Lung microvascular endothelial cell (primary cell): ENCODE measurements at regions not wholly inside any gene's neighbourhood (a gene's known extent, or its start where the extent isn't known, plus 50 kb on each side); places are given as distances from the start of the nearest gene placed in this dataset.

Experiments
- DNase-seq, 2 donors: peaks; one replicate each; pipeline versions ENCODE4 v3.0.0 to v3.0.0-alpha.2; 2010; ENCODE audit warnings: low read depth in 2 of 2

DNA sequence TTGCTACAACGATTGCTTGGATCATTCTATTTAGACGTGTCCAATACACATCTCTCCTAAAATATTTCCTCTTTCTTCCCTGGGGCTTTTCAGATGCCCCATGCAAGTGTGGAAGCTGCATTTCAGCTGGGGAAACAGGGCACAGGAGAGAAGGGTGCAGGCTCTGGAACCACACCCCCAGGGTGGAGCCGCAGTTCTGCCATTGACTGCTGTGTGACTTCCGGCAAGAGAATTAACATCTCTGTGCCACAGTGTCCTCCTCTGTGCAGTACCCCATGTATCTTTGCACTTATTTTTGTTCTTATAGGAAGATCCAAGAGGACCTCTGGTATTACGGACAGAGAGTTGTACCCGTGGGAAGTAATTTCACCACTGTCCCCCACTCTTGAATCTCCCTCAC is 405.3 kb upstream of the EEF2KMT start:
- no peak for DNase-seq

DNA sequence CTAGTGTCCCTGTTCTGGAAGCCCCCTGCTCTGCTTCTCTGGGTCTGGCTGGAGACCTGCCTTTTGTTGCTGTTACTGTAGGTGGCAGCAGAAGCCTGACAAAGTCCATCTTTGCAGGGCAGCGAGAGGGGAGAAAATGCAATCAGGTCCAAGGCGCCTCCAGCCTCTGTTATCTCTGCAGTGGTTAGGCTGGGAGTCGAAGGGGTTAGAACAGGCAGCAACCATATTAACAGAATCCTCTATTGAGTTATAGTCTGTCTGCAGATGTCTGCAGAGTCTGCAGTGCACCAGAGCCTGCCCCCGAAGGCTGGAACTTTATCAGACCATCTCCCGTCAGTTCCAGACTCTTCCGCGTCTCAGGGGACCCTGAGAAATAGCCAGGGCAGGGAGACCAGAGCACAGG is 404.9 kb upstream of the EEF2KMT start:
- DNase-seq, result no peak

DNA sequence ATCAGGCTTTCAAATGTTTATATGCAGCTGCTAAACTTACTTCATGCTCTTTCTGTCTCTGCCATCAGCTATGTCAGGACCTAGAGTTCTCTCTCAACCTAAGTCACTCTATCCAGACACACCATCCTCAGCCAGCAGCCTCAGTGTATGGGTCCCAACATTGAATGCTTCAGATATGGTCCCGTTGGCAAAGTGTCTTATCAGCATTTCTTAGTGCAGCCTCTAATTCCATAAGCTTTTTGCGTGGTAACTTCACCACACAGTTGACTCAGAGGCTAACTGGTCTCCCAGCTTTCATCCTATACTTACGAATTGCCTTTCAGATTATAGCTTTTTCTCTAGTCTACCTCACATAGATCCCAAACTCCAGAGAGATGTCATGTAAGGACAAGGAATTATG is 402.9 kb upstream of the EEF2KMT start:
- DNase-seq, result no peak

DNA sequence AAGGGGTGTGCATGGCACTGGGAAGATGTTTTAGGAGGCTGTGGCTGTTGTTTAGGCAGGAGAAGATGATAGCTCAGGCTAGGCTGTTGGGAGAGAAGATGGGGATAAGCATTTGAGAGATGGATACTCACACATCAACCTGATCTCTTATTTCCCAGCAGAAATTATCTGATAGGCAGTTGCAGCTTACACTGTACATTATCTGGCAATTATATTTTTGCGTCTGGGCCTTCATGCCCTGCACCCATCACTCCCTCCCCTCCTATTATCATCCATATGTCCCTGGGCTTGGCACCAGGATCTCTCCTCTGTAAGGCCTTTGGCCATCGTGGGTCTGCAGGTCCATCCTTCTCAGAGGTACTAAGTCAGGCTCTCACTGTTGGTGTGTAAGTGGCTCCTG is 401.0 kb upstream of the EEF2KMT start:
- DNase-seq, result no peak

DNA sequence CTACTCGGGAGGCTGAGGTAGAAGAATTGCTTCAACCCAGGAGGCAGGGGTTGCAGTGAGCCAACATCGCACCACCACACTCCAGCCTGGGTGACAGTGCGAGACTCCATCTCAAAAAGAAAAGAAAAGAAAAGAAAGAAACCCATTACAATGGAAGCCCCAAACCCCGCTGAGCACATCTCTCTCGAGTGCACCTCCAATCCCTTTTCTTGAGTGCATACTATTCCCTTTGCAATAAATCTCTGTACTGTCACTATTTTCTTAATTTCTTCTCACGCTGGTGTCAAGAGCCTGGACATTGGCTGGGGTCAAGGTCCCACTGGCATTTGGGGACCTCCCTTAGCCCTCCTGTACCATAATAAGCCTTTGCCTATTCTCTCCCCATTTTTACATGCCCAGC is 398.4 kb upstream of the EEF2KMT start:
- DNase-seq, result no peak

DNA sequence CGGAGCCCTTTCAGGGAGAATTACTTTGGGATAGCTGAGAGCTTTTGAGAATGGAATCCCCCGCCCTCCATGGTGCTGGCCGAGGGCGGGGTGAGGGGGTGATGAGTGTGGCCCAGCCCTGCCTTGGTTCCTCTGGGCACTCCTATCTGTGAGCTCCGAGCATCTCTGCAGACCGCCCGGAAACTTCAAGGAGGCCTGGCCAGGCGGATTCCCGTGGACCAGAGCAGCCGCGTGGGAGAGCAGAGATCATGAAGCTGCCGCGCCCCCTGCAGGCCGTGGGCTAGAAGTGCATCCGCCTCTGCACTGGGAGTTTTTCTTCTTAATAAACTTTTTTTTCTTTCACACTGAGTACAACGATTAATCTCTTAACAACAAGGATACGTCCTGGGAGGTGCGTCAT is 392.9 kb upstream of the EEF2KMT start:
- DNase-seq, result no peak

DNA sequence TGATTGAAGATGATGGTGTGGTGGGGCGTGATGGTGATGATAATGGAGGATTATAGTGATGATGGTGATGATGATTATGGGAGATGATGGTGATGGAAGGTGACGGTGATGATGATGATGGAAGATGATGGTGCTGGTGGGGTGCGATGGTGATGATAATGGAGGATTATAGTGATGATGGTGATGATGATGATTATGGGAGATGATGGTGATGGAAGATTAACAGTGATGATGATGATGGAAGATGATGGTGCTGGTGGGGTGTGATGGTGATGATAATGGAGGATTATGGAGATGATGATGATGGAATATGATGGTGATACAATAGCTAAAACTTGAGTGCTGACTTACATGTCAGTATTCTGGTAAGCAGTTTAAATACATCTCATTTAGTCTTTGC is 391.0 kb upstream of the EEF2KMT start:
- DNase-seq, result no peak

DNA sequence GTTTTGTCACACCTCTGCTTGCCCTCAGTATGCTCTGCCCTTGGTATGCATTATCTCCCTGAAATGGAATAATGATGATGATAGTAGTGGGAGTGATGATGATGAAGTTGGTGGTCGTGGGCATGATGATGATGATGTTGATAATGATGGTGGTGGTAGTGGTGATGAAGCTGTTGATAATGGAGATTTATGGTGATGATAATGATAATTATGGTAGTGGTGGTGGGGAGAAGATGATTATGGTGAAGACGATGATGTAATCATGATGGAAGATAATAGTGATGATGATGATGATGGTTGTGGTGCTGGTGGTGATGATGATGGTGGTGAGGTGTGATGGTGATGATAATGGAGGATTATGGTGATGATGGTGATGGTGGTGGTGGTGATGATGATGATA is 390.1 kb upstream of the EEF2KMT start:
- DNase-seq, result no peak

DNA sequence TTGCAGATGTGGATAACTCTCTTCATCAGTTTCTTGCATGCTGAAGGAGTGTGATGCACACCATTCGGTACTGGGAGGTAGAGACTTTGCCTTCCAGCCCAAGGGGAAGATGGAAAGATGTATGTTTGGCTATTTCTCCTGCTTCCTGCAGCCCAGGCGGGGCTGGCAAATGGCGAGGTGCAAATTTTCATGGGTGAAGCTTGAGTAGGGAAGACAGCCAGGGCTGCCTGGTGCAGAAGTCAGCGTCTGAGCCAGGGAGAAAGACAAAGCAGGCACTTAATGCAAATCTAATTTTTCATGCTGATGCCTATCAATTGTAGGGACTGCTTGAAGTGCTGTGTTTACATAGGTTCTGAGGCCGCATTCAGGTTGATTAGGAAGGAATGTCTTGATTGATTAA is 384.7 kb upstream of the EEF2KMT start:
- DNase-seq, result no peak

DNA sequence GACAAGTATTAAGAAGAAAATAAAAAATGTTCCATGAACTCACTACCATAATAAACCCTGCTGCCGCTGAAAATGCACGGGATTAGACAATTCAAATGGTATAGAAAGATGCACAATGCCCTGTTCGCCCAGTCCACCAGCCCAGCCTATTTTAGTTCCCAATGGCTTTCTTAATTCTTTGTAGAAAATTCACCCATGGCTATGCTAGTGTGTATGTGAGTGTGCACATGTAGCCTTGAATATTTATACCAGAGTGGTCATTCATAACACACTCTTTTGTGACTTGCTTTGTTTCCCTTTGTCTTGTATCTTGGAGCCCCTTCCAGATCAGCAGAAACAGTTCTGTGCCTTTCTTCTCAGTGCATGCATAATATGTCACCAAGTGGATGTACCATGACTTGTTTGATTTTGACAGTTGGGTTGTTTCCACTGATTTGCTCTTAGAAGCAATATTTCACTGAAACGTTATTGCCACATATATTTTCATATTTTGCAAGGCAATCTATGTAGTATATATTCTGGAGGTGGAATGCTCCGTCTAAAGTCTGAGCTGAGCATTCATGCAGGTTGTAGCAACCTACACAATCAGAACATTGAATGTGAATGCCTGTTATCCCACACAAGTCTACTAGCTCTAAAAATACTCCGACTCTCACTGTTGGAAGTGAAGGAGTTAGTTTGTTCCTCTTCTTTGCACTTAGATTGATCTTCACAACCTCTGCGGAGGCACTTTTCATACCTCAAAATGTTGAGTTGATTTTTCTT is 383.0 kb upstream of the EEF2KMT start:
- DNase-seq, result no peak

DNA sequence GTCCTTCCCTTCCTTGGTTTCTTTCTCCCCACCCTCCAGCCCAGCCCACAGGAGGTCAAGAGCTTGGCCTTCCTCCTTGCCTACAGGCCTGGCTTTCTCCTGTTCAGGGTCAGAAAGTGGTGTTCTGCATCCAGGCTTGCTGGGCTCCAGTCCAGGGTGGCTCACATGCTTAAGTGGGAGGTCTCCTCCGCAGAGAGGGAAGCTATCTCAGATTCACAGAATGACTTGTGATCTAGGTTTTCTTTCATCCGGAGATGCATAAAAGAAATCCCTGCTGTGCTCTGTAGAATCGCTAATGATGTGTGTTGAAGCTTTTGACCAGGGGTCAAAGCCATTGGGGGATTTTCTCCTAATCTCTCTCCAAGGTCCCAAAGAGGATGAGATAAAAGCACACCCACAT is 382.3 kb upstream of the EEF2KMT start:
- DNase-seq, result no peak

DNA sequence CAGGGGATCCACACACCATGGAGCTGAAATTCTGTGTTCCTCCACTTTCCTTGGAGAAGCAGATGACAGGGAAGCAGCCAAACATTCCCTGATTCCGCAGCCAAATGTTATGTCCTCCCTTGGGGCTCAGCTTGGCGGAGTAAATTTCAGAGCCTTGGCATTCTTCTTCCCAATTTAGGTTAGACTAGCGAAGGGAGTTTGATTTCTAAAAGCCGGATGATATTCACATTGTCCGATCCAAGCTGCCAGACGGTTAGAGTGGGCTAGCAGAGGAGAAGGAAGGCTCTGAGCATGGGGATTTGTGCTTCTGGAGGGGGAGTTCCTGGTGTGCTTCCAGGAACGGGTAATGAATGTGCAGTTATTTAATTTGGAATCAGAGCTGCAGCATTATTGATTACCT is 380.4 kb upstream of the EEF2KMT start:
- no peak for DNase-seq

DNA sequence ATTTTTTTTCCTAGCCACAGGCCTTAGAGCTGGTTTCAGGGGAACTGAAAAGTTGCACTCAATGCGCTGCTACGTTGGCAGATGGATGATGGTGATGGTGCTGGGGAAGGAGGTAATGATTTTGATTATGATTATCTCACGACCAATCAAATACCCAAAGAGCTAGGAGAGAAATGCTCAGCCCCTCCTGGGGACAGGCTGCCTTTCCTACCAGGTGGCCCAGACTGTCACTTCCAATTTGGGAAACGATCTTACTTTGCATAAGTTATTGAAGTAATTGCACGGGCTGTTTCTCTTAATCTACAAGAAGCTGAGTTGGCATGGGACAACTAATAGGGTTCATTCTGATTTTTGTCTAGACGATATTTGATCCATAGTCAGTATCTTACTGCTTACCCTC is 379.7 kb upstream of the EEF2KMT start:
- DNase-seq, result no peak

DNA sequence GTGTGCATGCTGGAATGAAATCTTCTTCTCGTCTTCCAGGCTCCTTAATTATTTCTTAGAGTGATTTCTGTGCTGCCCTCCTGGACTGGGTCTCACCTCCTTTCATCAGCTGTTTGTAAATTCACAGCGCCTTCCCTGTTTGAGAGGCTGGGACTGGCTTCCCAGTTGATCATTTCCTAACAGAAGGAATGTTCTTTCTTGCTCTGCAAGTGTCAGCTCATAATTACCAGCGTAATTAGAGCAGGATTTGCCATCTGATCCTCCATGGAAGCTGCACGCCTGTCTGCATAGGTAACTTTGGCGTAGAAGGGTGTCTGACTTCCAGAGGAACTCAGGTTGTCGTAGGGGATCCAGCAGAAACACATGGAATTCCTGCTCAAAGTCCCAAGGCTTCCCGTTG is 375.0 kb upstream of the EEF2KMT start:
- DNase-seq, result no peak

DNA sequence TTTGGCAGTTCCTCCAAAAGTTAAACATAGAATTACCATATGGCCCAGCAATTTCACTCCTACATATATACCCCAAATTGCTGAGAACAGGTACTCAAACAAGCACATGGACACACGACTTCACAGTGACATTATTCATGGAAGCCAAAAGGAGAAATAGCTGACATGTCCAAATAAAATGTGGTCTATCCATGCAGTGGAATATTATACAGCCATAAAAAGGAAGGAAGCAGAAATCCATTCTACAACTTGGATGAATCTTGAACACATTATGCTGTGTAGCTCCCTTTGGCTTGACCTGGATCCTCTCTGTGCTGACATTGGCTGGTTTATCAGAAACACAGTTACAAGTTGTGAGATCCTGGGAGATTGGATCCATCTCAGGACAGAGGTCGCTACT is 370.9 kb upstream of the EEF2KMT start:
- no peak for DNase-seq

DNA sequence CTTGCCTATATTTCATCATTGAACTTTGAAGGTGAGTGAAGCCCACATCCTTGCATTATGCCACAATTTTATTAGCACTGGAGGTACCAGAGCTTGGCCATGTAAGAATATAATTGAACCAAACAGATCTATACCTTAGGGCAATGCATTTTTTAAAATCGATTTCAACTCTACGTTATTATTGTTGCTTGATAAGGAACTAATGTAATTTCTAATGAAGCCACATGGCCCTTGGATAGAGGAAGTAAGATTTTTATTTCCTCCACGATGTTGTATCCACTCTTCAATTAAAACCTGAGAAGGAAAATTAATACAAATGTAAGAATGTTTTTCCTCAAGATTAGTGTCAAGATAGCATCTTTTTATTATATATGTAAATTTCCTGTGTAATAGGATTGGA is 370.0 kb upstream of the EEF2KMT start:
- DNase-seq, result no peak

DNA sequence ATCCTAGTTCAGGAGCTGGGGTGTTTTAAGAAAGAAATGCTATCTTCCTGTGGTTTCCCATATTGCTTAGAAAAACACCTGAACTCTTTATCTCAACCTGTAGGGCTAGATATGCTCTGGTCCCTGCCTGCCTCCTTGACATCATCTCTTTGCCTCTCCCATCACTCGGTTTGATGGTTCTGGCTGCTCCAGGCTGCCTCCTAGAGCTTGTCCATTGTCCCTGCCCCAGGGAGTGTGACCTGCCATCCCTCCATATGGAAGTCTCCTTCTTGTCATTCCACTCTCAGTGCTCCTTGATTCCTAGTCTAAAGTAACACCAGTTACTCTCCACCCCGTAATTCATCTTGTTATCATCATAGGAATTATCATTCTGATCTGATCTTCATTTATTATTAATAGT is 369.0 kb upstream of the EEF2KMT start:
- no peak for DNase-seq

DNA sequence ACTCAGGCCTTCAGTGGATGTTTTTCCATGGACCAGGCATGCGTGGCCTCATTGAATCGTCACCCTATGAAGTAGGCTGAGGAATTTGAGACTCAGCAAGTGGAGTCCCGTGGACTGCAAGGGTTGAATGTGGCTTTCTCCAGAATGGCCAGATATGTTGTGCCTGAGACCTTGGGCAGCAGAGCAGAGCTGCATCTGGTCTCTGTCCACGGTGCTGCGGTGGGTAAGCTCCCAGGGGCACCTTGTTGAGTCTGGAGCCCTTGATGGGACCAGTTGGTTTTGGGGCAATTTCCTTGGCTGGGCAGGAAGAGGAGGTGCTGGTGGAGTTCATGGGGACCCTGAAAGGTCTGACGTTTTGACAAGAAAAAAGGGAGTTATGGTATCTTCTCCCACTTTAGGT is 368.1 kb upstream of the EEF2KMT start:
- no peak for DNase-seq

DNA sequence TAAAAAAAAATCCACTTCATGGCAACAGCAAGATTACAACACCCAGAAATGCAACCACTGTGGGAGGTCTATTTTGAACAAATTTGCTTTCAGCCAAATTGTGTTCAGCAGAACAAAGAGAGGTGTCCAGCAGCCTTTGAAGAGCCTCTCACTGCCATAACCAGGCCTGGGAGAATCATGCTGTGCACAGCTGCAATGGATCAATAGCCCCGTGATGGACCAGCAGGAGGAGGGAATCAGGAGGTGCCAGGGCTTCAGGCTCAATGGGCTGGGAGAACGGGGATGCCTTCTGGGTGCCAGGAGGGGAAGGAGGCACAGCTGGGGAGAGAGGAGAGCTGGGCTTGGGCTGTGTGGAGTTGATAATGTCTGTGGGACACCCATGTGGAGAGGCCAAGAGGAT is 366.2 kb upstream of the EEF2KMT start:
- no peak for DNase-seq

DNA sequence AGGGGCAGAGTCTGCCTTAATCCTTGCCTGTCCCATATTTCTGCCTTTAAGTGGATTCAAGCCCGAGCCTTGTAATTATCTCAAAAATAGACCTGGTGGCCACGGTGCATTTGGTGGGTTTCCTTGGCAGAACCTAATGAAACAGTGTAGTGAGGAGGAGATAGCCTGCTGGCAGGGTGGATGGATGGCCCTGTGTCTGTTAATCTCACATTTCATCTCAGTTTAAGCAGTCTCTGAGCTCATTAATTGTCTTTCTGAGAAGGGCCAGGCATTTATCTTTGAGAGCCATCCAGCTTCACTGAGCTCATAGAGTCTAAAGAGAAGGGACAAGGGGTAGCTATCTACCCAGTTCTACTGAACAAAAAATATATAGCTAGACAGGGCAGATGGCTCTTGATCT is 364.0 kb upstream of the EEF2KMT start:
- no peak for DNase-seq

DNA sequence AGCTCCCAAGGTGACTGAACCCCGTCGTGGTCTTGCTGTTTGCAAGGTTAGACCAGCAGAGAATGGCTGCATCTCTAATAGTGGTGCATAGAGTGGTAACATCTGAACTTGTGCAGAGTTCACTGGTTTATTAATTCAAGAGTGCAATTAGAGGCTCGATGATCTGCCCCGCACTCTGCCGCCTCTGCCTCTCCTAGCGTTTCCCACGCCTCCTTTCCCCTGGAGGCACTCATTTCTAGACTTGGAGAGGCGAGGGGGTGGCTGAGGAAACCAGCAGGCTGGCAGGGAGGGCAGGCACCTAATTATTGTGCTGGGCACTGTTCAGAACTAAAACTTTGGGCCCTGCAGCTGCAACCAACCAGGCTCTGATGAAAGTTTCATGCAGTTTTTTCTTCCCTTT is 363.5 kb upstream of the EEF2KMT start:
- DNase-seq, result no peak

DNA sequence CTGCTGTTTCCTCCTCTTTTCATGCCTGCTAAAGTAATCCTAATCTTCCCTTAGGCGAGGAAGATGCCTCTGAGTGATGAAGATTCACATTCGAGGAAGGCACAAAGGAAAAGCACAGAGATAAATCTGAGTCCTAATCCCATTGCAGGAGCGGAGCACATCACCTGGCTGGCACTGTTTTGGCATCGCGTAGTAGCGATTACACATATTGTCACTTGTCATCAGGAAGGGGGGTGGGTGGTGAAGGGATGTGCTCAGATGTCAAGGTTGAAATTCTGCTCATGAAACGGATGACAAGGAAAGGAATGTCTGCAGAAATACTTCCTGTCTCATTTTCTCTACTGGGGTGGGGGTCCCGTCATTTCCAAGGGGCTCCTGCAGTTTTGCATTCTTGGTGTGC is 363.1 kb upstream of the EEF2KMT start:
- no peak for DNase-seq

DNA sequence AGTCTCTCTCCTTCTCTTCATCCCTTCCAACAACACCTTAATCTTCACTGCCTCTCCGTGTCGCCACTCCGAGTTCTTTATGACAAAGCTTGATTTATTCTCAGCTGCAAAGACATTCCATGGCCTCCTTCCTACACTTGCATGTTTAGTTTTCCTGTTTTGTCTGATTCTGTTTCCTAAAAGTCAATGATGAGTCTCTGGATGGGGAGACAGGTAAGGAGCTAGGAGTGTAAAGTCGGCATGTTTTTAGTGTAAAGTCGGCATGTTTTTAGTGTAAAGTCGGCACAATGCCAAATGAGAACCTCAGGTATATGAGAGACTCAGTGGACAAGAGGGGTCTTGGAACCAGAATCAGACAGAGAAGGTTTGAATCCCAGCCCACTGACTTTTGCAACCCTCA is 362.3 kb upstream of the EEF2KMT start:
- no peak for DNase-seq

DNA sequence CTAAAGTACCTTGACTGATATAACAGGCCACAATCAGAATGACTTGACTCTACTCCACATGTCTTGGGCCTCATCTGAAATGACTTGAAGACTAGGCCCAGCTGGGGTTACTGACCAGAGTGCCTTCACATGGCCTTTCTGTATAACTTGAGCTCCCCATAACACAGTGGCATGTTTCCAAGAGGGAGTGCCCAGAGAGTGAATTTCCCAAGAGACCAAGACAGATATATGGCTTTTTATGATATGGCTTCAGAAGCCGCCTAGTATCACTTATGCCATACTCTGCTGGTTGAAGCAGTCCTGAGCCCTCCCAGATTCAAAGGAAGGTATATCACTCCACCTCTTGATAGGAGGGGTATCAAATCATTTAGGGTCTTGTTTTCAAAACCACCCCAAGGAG is 357.5 kb upstream of the EEF2KMT start:
- no peak for DNase-seq
